ENCODE measurements at regions not wholly inside any gene's neighbourhood (a gene's known extent, or its start where the extent isn't known, plus 50 kb on each side); places are given as distances from the start of the nearest gene placed in this dataset.

DNA sequence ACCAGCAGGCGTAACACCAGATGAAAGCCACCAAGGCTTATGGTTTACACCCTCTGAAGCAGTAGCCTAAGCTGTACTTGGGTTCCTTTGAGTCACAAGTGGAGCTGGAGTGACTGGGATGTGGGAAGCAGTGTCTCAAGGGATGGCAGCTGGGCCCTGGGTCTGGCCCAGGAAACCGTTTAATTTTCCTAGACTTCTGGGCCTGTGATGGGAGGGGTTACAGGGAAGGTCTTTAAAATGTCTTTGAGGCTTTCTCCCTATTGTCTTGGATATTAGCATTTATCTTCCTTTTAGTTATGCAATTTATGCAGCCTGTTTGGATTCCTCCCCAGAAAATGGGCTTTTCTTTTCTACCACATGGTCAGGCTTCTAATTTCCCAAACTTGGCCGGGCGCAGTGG, 568.2 kb downstream of the ANKRD7 start:
- no peaks in the 10 kb centered on the region for H3K4me1 ChIP-seq
- CTCF ChIA-PET, result no interaction called here
- FAIRE-seq, result no peak

DNA sequence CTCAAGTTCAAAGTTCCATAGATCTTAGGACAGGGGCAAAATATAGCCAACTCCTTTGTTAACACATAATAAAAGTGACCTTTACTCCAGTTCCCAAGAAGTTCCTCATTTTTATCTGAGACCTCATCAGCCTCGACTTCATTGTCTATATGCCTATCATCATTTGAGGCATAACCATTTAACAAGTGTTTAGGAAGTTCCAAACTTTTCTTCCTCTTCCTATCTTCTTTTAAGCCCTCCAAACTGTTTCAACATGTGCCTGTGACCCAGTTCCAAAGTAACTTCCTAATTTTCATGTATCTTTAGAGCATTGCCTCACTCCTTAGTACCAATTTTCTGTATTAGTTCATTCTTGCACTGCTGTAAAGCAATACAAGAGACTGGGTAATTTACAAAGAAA, 569.1 kb downstream of the ANKRD7 start:
- no peaks in the 10 kb centered on the region for H3K9me3 ChIP-seq
- TF ChIP-seq NR3C1 (IDR thresholded peaks at IDR 0.05), result no peak
- no peak for TF ChIP-seq MAZ (IDR thresholded peaks at IDR 0.05; ENCODE audit: borderline replicate concordance, low read depth, low read length)
- TF ChIP-seq MAFK (IDR thresholded peaks at IDR 0.05; ENCODE audit: partially characterized antibody), result no peak
- TF ChIP-seq EP300 (IDR thresholded peaks at IDR 0.05), result no peak
- TF ChIP-seq, protein P1, sequence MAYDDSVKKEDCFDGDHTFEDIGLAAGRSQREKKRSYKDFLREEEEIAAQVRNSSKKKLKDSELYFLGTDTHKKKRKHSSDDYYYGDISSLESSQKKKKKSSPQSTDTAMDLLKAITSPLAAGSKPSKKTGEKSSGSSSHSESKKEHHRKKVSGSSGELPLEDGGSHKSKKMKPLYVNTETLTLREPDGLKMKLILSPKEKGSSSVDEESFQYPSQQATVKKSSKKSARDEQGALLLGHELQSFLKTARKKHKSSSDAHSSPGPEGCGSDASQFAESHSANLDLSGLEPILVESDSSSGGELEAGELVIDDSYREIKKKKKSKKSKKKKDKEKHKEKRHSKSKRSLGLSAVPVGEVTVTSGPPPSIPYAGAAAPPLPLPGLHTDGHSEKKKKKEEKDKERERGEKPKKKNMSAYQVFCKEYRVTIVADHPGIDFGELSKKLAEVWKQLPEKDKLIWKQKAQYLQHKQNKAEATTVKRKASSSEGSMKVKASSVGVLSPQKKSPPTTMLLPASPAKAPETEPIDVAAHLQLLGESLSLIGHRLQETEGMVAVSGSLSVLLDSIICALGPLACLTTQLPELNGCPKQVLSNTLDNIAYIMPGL (CRISPR knock-in tag; IDR thresholded peaks at IDR 0.05; ENCODE audit: borderline replicate concordance), result no peak
- no peak for TF ChIP-seq GATA3 (IDR thresholded peaks at IDR 0.05; ENCODE audit: borderline replicate concordance)
- no peak for TF ChIP-seq RAD21 (conservative IDR thresholded peaks at IDR 0.05 in 1 of 2, IDR thresholded peaks at IDR 0.05 in 1 of 2)
- no peak for TF ChIP-seq RARB (CRISPR knock-in tag; IDR thresholded peaks at IDR 0.05)
- no peak for TF ChIP-seq NPAS2 (CRISPR knock-in tag; IDR thresholded peaks at IDR 0.05; ENCODE audit: borderline replicate concordance)
- no peak for TF ChIP-seq FOXS1 (CRISPR knock-in tag; IDR thresholded peaks at IDR 0.05)
- no peak for TF ChIP-seq CBX8 (IDR thresholded peaks at IDR 0.05)
- no peak for TF ChIP-seq TFCP2L1 (CRISPR knock-in tag; IDR thresholded peaks at IDR 0.05)
- no peak for TF ChIP-seq NFE2L2 (conservative IDR thresholded peaks at IDR 0.05; ENCODE audit: low read length)
- TF ChIP-seq, protein P2, sequence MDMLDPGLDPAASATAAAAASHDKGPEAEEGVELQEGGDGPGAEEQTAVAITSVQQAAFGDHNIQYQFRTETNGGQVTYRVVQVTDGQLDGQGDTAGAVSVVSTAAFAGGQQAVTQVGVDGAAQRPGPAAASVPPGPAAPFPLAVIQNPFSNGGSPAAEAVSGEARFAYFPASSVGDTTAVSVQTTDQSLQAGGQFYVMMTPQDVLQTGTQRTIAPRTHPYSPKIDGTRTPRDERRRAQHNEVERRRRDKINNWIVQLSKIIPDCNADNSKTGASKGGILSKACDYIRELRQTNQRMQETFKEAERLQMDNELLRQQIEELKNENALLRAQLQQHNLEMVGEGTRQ (IDR thresholded peaks at IDR 0.05), result no peak
- TF ChIP-seq, protein P3, sequence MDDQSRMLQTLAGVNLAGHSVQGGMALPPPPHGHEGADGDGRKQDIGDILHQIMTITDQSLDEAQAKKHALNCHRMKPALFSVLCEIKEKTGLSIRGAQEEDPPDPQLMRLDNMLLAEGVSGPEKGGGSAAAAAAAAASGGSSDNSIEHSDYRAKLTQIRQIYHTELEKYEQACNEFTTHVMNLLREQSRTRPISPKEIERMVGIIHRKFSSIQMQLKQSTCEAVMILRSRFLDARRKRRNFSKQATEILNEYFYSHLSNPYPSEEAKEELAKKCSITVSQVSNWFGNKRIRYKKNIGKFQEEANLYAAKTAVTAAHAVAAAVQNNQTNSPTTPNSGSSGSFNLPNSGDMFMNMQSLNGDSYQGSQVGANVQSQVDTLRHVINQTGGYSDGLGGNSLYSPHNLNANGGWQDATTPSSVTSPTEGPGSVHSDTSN (IDR thresholded peaks at IDR 0.05), result no peak
- ATAC-seq, result no peak
- DNase-seq (ENCODE audit: low read depth in 1 of 2, low spot score in 1 of 2), result no peak
- no peak overlapping the region for H3K4me2 ChIP-seq
- no peak for FAIRE-seq
- no peaks in the 10 kb centered on the region for H3K4me1 ChIP-seq
- CTCF ChIA-PET, result no interaction called here
- H3K27ac ChIP-seq, result no peak overlapping the region
- 0% methylated on average over 1 of the region's 1 CpG for WGBS (ENCODE audit: missing lambda C conversion rate)
- no peak overlapping the region for H3K4me3 ChIP-seq
- POLR2A ChIA-PET, result no interaction called here

More for the DNA sequence above, 568.2 kb downstream of the ANKRD7 start:
- Histone ChIP-seq H3K4me2 (no peak overlapping the region), H3K4me3 (no peak overlapping the region), H3K9me3 (no peaks in the 10 kb centered on the region), H3K27ac (no peak overlapping the region)
- DNase-seq (ENCODE audit: low read depth in 1 of 2, low spot score in 1 of 2) (no peak), ATAC-seq (no peak)
- POLR2A ChIA-PET, result no interaction called here
- 17% methylated on average over 4 of the region's 4 CpGs for WGBS (ENCODE audit: missing lambda C conversion rate)
- TF ChIP-seq NPAS2 (CRISPR knock-in tag; IDR thresholded peaks at IDR 0.05; ENCODE audit: borderline replicate concordance) (no peak), ZSCAN20 (CRISPR knock-in tag; IDR thresholded peaks at IDR 0.05) (no peak), POLR2AphosphoS2 (conservative IDR thresholded peaks at IDR 0.05; ENCODE audit: low read length) (no peak), ZFP36 (IDR thresholded peaks at IDR 0.05; ENCODE audit: borderline replicate concordance, partially characterized antibody) (no peak), SMC3 (IDR thresholded peaks at IDR 0.05) (no peak), KDM1A (IDR thresholded peaks at IDR 0.05; ENCODE audit: low read depth) (no peak), EHF (CRISPR knock-in tag; IDR thresholded peaks at IDR 0.05) (no peak), EHMT2 (IDR thresholded peaks at IDR 0.05; ENCODE audit: low read depth) (no peak), FOSB (CRISPR knock-in tag; IDR thresholded peaks at IDR 0.05) (no peak), PHF8 (IDR thresholded peaks at IDR 0.05; ENCODE audit: borderline replicate concordance, low read depth) (no peak), TFCP2L1 (CRISPR knock-in tag; IDR thresholded peaks at IDR 0.05) (no peak), FOSL2 (IDR thresholded peaks at IDR 0.05) (no peak), FOSL2 (CRISPR knock-in tag; IDR thresholded peaks at IDR 0.05) (no peak), JUNB (IDR thresholded peaks at IDR 0.05) (no peak), NR3C1 (IDR thresholded peaks at IDR 0.05) (no peak), BHLHE40 (IDR thresholded peaks at IDR 0.05; ENCODE audit: low read depth, low read length) (no peak)
- TF ChIP-seq, protein P4, sequence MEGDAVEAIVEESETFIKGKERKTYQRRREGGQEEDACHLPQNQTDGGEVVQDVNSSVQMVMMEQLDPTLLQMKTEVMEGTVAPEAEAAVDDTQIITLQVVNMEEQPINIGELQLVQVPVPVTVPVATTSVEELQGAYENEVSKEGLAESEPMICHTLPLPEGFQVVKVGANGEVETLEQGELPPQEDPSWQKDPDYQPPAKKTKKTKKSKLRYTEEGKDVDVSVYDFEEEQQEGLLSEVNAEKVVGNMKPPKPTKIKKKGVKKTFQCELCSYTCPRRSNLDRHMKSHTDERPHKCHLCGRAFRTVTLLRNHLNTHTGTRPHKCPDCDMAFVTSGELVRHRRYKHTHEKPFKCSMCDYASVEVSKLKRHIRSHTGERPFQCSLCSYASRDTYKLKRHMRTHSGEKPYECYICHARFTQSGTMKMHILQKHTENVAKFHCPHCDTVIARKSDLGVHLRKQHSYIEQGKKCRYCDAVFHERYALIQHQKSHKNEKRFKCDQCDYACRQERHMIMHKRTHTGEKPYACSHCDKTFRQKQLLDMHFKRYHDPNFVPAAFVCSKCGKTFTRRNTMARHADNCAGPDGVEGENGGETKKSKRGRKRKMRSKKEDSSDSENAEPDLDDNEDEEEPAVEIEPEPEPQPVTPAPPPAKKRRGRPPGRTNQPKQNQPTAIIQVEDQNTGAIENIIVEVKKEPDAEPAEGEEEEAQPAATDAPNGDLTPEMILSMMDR (IDR thresholded peaks at IDR 0.05), result no peak
- TF ChIP-seq, protein P5, sequence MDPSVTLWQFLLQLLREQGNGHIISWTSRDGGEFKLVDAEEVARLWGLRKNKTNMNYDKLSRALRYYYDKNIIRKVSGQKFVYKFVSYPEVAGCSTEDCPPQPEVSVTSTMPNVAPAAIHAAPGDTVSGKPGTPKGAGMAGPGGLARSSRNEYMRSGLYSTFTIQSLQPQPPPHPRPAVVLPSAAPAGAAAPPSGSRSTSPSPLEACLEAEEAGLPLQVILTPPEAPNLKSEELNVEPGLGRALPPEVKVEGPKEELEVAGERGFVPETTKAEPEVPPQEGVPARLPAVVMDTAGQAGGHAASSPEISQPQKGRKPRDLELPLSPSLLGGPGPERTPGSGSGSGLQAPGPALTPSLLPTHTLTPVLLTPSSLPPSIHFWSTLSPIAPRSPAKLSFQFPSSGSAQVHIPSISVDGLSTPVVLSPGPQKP (IDR thresholded peaks at IDR 0.05; ENCODE audit: low read depth, low read length), result no peak
- TF ChIP-seq, protein P2 (IDR thresholded peaks at IDR 0.05), result no peak
